ENCODE measurements at regions not wholly inside any gene's neighbourhood (a gene's known extent, or its start where the extent isn't known, plus 50 kb on each side); places are given as distances from the start of the nearest gene placed in this dataset.

DNA sequence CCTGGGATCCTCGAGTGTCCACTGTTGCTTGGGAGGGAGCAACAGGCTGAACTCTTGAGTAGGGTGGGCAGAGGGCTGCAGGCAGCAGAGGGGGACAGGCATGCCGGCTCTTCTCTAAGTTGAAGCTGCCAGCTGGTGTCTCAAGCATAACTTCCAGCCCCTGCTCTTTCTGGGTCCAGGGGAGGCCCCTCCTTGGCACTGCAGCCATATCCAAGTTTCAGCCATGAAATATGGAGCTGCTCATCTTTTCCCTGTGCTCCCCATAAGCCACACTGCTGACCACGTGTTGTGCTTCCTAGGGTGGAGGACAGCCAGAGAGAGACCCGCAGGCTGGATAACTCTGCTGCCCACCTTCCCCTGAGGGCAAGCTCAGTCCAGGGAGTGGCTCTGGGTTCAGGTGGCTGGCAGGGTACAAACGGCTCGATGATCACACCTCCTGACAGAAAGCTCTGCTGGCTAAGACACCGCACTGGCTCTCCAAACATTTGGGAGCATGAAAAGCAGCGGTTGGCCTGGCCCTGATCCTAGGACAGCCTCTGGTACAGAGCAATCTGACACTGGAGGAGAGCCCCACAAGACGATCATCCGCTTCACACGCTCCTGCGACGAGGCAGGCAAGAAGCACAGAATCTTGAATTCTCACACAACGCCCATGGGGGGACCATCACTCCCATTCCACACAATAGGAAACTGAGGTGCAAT is 79.6 kb downstream of the PITPNM2 start:
- peaks cover 64% of the 10 kb centered on the region for H3K4me1 Mint-ChIP-seq (ENCODE audit: low read depth)
- no peak overlapping the region for H3K27ac Mint-ChIP-seq
- no peaks in the 10 kb centered on the region for H3K9me3 Mint-ChIP-seq
- no peaks in the 10 kb centered on the region for H3K36me3 Mint-ChIP-seq (ENCODE audit: low read depth)
- H3K4me3 Mint-ChIP-seq: no peak overlapping the region
- no peaks in the 10 kb centered on the region for H3K27me3 Mint-ChIP-seq

DNA sequence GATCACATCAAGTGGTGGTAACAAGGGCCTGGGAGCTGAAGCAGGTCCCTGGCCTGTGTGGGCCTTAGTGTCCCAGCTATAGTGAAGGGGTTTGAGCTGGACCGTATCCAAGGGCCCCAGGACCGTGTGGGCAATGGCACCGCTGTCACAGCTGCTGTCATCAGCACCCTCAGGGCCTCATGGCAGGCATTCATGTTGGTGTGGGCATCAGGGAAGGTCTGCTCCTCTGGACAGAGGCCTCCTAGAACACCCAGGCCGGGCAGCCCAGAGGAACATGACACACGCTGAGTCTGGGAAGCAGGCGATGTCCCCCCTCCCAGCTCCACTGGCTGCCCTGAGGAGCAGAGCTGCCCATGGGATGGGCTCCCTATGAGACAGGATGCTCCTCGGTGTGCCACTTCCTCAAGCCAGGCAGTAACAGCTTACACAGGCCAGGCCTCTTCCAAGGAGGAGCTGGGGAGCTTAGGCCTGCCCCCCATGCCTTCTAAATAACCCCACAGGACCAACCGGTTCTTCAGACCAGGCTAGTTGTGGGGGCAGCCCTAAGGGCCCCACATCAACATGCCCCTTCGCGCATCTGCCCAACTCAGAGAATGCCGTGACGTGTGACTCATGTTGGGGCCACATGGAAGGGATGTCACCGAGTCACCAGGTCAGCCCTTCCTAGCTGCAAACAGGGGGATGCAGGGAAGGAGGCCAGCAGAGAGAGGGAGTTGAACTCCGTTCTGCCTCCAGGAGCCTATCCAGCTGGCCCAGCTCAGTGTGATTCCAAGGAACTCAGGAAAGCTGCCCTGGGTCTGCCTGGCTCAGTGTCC is 80.4 kb downstream of the PITPNM2 start:
- H3K36me3 Mint-ChIP-seq (ENCODE audit: low read depth): no peaks in the 10 kb centered on the region
- H3K27me3 Mint-ChIP-seq: no peaks in the 10 kb centered on the region
- peak overlapping the region; percentile 24 for H3K27ac Mint-ChIP-seq
- peaks cover 64% of the 10 kb centered on the region for H3K4me1 Mint-ChIP-seq (ENCODE audit: low read depth)
- no peaks in the 10 kb centered on the region for H3K9me3 Mint-ChIP-seq
- H3K4me3 Mint-ChIP-seq: no peak overlapping the region

DNA sequence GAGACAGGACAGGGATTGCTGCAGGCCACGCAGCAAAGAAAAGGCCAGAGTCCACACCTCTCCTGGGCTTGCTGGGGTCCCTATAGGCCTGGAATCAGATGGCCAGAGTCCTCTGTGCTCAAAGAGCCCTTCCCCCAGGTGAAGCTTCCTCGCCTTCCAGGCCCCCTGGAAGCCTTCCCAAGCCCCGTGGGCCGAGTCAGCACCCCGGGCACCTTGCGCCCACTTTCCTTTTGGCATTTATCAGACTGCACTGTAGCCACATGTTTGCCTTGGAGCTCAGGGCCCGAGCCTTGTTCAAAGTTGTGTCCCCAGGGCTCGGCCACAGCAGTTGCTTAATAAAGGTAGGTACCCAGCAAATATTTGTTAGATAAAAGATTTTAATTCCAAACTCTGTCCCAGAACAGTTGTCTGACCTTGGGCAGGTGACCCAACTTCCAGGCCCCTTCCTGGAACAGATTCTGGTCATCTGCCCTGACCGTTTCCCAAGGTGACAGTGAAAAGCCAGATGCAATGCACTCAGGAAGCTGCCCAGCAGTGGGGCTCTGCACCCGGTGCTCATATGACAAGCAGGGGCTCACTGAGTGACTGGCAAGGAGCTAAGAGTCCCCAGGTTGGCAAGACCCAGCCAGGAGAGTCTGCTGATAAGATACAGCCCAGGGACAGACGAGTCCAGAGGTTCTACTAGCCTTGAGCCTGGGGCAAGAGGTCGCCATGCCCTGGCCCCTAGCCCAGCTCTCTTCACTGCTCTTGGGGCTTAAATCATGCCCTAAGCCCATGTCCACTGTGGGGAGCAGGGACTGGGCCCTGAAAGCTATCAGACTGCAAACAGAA is 81.2 kb downstream of the PITPNM2 start:
- Mint-ChIP-seq H3K9me3 (no peaks in the 10 kb centered on the region), H3K27me3 (no peaks in the 10 kb centered on the region), H3K36me3 (ENCODE audit: low read depth) (no peaks in the 10 kb centered on the region), H3K4me1 (ENCODE audit: low read depth) (peaks cover 61% of the 10 kb centered on the region), H3K27ac (peak overlapping the region; percentile 24), H3K4me3 (no peak overlapping the region)

GRCh38 chr12:123067654-123068053 is 83.2 kb downstream of the PITPNM2 start:
- no peak overlapping the region for H3K4me3 Mint-ChIP-seq
- no peaks in the 10 kb centered on the region for H3K36me3 Mint-ChIP-seq (ENCODE audit: low read depth)
- H3K27me3 Mint-ChIP-seq: no peaks in the 10 kb centered on the region
- no peaks in the 10 kb centered on the region for H3K9me3 Mint-ChIP-seq
- no peak overlapping the region for H3K27ac Mint-ChIP-seq
- peaks cover 61% of the 10 kb centered on the region for H3K4me1 Mint-ChIP-seq (ENCODE audit: low read depth)

DNA sequence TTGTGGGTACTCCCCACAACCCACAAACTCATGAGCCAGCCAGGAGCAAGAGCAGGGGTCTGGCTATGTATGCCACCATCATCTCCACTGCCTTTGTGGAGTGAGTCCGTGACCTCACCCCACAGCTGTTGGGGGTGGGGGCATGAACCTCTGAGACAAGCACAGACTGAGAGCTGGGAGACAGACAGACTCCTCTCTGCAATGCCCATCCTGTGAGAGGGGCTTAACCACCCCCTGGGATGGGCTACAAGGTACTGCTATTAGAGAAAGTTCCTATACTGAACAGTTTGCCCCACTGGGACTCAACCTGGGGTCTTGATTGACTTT is 84.5 kb downstream of the PITPNM2 start:
- Mint-ChIP-seq H3K4me1 (ENCODE audit: low read depth) (peaks cover 63% of the 10 kb centered on the region), H3K4me3 (no peak overlapping the region)

DNA sequence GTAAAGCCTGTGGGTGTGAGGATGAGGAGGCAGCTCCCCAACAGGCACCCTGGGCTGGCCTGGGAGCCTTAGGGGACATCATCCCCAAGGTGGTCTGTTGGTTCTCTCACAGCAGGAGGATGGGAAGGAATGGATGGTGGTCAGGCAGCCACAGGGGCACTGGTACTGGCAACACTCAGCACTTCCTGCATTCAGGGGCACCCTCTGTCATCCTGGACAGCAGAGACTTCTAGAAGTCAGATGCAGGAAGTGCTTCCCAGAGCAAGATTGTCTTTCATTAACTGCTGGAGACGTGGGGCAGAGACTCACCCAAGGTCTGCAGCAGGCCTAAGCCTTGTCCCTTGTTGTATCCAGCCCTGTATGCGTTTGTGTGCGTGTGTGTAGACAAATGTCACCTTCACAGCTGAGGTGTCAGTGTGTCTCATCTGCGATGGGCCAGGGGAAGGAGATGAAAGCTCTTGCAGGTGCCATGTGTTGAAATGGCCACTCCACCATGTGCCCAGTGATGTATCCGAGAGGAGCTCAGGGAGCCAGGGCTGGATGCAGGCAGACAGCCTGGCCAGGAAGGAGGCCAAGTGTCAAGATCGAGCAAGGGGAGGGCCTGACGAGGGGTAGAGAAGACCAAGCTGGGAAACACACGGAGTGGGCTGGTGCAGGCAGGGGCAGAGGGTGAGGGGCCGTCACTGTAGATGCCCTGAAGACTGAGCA is 85.1 kb downstream of the PITPNM2 start:
- H3K36me3 Mint-ChIP-seq (ENCODE audit: low read depth): no peaks in the 10 kb centered on the region
- H3K4me3 Mint-ChIP-seq: no peak overlapping the region
- H3K4me1 Mint-ChIP-seq (ENCODE audit: low read depth): peaks cover 63% of the 10 kb centered on the region
- peak overlapping the region; percentile 51 for H3K27ac Mint-ChIP-seq
- no peaks in the 10 kb centered on the region for H3K27me3 Mint-ChIP-seq
- no peaks in the 10 kb centered on the region for H3K9me3 Mint-ChIP-seq

More for the DNA sequence above, 84.5 kb downstream of the PITPNM2 start:
- H3K27ac Mint-ChIP-seq: peak overlapping the region; percentile 51
- no peaks in the 10 kb centered on the region for H3K9me3 Mint-ChIP-seq
- no peaks in the 10 kb centered on the region for H3K27me3 Mint-ChIP-seq
- H3K36me3 Mint-ChIP-seq (ENCODE audit: low read depth): no peaks in the 10 kb centered on the region

GRCh38 chr12:123064885-123065619 is 84.6 kb downstream of the ARL6IP4 start:
- peaks cover 58% of the 10 kb centered on the region for H3K4me1 Mint-ChIP-seq (ENCODE audit: low read depth)
- no peaks in the 10 kb centered on the region for H3K9me3 Mint-ChIP-seq
- H3K4me3 Mint-ChIP-seq: no peak overlapping the region
- no peaks in the 10 kb centered on the region for H3K36me3 Mint-ChIP-seq (ENCODE audit: low read depth)
- H3K27ac Mint-ChIP-seq: peak overlapping the region; percentile 16
- no peaks in the 10 kb centered on the region for H3K27me3 Mint-ChIP-seq

- Mint-ChIP-seq H3K4me1 (ENCODE audit: low read depth) (peaks cover 62% of the 10 kb centered on the region), H3K27ac (no peak overlapping the region), H3K4me3 (no peak overlapping the region), H3K36me3 (ENCODE audit: low read depth) (no peaks in the 10 kb centered on the region), H3K9me3 (no peaks in the 10 kb centered on the region), H3K27me3 (no peaks in the 10 kb centered on the region)
These were observed 83.9 kb downstream of the ARL6IP4 start for GRCh38 chr12:123064366-123064765.

GRCh38 chr12:123063535-123063934 is 83.1 kb downstream of the ARL6IP4 start:
- H3K36me3 Mint-ChIP-seq (ENCODE audit: low read depth): no peaks in the 10 kb centered on the region
- H3K4me1 Mint-ChIP-seq (ENCODE audit: low read depth): peaks cover 63% of the 10 kb centered on the region
- peak overlapping the region; percentile 26 for H3K27ac Mint-ChIP-seq
- H3K4me3 Mint-ChIP-seq: no peak overlapping the region
- H3K9me3 Mint-ChIP-seq: no peaks in the 10 kb centered on the region
- H3K27me3 Mint-ChIP-seq: no peaks in the 10 kb centered on the region

DNA sequence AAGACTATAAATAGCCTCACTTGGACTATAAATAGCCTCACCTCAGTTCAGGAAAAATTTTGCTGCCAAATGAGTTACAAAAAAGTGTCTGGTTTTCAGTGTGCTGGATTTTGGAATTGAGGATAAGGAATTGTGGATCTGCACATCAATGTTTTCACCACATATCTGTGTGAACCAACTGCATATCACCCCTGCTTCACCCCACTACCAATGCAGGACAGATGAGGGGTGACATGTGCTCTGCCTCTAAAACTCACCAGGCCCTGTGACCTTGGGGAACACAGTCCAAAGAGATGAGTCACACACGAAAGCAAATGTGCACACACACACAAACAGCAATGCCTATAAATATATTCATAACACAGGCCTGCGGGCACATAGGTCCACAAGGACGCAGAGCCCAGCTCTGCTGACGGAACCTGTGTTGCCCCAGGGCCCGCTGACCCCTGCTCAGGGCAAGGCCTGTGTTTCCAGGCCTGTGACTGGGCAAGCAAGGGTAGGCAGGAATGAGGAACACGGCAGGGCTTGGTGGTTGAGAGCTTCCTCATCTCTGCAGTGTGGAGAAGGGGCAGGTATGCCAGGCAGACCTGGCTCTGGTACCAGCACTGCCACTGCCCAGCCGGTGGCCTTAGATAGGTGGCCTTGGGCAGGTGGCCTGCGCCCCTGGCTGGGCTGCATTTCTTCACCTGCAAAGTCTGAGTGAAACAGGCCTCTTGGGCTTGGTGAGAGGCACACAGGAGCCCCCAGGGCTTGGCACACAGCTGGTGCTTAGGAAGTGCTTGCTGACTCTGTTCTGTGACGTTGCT is 82.4 kb downstream of the ARL6IP4 start:
- Mint-ChIP-seq H3K9me3 (no peaks in the 10 kb centered on the region), H3K4me1 (ENCODE audit: low read depth) (peaks cover 63% of the 10 kb centered on the region), H3K36me3 (ENCODE audit: low read depth) (no peaks in the 10 kb centered on the region), H3K27ac (no peak overlapping the region), H3K27me3 (no peaks in the 10 kb centered on the region), H3K4me3 (no peak overlapping the region)

GRCh38 chr12:123061441-123062205 is 81.1 kb downstream of the ARL6IP4 start:
- no peaks in the 10 kb centered on the region for H3K36me3 Mint-ChIP-seq (ENCODE audit: low read depth)
- peaks cover 54% of the 10 kb centered on the region for H3K4me1 Mint-ChIP-seq (ENCODE audit: low read depth)
- H3K27me3 Mint-ChIP-seq: no peaks in the 10 kb centered on the region
- H3K27ac Mint-ChIP-seq: no peak overlapping the region
- no peaks in the 10 kb centered on the region for H3K9me3 Mint-ChIP-seq
- no peak overlapping the region for H3K4me3 Mint-ChIP-seq

- H3K27me3 Mint-ChIP-seq: no peaks in the 10 kb centered on the region
- H3K4me3 Mint-ChIP-seq: no peak overlapping the region
- H3K36me3 Mint-ChIP-seq (ENCODE audit: low read depth): no peaks in the 10 kb centered on the region
- no peak overlapping the region for H3K27ac Mint-ChIP-seq
- peaks cover 37% of the 10 kb centered on the region for H3K4me1 Mint-ChIP-seq (ENCODE audit: low read depth)
- H3K9me3 Mint-ChIP-seq: no peaks in the 10 kb centered on the region
These were observed 79.0 kb downstream of the ARL6IP4 start for GRCh38 chr12:123059500-123059899.

DNA sequence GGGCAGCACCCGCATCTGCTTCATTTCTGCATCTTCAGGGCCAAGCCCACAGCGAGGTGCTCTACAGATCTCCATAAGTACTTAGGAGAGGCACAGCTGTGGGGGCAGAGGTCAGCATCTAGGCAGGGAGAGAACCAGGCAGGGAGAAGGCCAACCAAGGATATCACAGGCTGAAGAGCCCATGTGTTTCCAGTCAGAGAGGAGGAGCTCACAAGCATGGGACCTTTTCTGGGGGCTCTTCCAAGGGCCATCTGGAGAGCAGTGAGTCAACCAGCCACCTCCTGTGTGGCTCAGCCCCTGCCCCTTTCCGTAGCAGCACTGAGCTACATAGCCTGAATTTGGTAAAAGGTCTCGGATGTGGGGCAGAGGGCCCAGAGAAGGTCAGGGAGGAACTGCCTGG is 78.5 kb downstream of the ARL6IP4 start:
- Mint-ChIP-seq H3K9me3 (no peaks in the 10 kb centered on the region), H3K36me3 (ENCODE audit: low read depth) (no peaks in the 10 kb centered on the region), H3K4me3 (no peak overlapping the region), H3K4me1 (ENCODE audit: low read depth) (peaks cover 32% of the 10 kb centered on the region), H3K27ac (no peak overlapping the region), H3K27me3 (no peaks in the 10 kb centered on the region)
